Tibial nerve (tissue), 4 donors: ENCODE measurements at regions not wholly inside any gene's neighbourhood (a gene's known extent, or its start where the extent isn't known, plus 50 kb on each side); places are given as distances from the start of the nearest gene placed in this dataset.

Source experiments
- DNase-seq, 2 donors: peaks; one replicate each; pipeline ENCODE4 v3.0.0-alpha.2; 2019; ENCODE audit warnings: low spot score in 2 of 2
- H3K27ac ChIP-seq, 4 donors: fragments of 200-600 bp; sonication (generic) in 3 of 4; one replicate each; pipeline ENCODE4 v1.5.1; 2017 to 2019; ENCODE audit warnings: mild to moderate bottlenecking in 1 of 4
- H3K27me3 ChIP-seq, 2 donors: fragments of 200-600 bp; sonication (generic) in 1 of 2; one replicate each; pipeline versions ENCODE4 v1.5.1 to v1.6.0; 2017 to 2019
- H3K36me3 ChIP-seq, 3 donors: fragments of 200-600 bp; sonication (generic); one replicate each; pipeline ENCODE4 v1.5.1; 2018 to 2019
- H3K4me1 ChIP-seq, 4 donors: fragments of 200-600 bp; sonication (generic) in 3 of 4; one replicate each; pipeline ENCODE4 v1.5.1; 2017 to 2019
- H3K4me3 ChIP-seq, 4 donors: fragments of 200-600 bp; sonication (generic) in 3 of 4; one replicate each; pipeline ENCODE4 v1.5.1; 2017 to 2019; ENCODE audit warnings: mild to moderate bottlenecking in 1 of 4, moderate library complexity in 1 of 4
- H3K9me3 ChIP-seq, 4 donors: fragments of 200-600 bp; sonication (generic) in 3 of 4; one replicate each; pipeline ENCODE4 v1.5.1; 2017 to 2019
- EP300 ChIP-seq, 2 donors: sonication (generic); formaldehyde crosslinking; IDR thresholded peaks; one replicate each; pipeline ENCODE4 v1.6.1; 2017; ENCODE audit warnings: antibody characterized with exemption in 2 of 2, mild to moderate bottlenecking in 1 of 2
- POLR2A ChIP-seq, 2 donors: fragments of 450-650 bp; IDR thresholded peaks; one replicate each; pipeline ENCODE4 v1.6.1; 2017; ENCODE audit warnings: antibody characterized with exemption in 2 of 2, mild to moderate bottlenecking in 2 of 2, moderate library complexity in 2 of 2
- WGBS, 2 donors: methylation state at CpG; one replicate each; pipeline ENCODE4 v1.1.5; 2018; 5-methylcytosine and 5-hydroxymethylcytosine counted together
- TF ChIP-seq, protein P1 (sequence below), 5 experiments: fragments of 200-600 bp in 3 of 5; fragments of 450-650 bp in 2 of 5; sonication (generic) in 3 of 5; IDR thresholded peaks; one replicate each; pipeline ENCODE4 v1.5.1; 2016 to 2019; ENCODE audit warnings: antibody characterized with exemption in 5 of 5, mild to moderate bottlenecking in 3 of 5, moderate library complexity in 2 of 5

DNA sequence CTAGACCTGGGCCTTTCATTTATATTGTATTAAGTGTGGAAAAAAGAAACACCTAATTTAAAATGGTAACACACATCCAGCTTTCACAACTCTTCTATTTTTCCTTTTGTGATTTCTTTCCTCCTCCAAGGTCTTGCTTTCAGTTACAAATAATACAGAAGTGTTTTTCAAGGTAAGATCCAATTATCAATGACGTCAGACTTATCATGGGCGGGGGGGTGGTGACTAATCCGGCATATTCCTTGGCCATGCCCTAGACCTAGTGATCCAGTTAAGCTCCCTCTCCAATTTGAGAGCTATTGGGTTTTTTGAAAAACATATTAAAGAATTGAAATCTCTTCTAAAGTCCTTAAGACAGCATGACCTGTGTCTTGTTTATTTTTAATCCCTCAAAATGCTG lies 669.9 kb upstream of the NR5A2 start:
- WGBS, 2 donors = 83 to 90% methylated on average over 3 of the region's 3 CpGs
- H3K27me3 ChIP-seq = no peaks in the 10 kb centered on the region
- TF ChIP-seq, protein P1, sequence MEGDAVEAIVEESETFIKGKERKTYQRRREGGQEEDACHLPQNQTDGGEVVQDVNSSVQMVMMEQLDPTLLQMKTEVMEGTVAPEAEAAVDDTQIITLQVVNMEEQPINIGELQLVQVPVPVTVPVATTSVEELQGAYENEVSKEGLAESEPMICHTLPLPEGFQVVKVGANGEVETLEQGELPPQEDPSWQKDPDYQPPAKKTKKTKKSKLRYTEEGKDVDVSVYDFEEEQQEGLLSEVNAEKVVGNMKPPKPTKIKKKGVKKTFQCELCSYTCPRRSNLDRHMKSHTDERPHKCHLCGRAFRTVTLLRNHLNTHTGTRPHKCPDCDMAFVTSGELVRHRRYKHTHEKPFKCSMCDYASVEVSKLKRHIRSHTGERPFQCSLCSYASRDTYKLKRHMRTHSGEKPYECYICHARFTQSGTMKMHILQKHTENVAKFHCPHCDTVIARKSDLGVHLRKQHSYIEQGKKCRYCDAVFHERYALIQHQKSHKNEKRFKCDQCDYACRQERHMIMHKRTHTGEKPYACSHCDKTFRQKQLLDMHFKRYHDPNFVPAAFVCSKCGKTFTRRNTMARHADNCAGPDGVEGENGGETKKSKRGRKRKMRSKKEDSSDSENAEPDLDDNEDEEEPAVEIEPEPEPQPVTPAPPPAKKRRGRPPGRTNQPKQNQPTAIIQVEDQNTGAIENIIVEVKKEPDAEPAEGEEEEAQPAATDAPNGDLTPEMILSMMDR (IDR thresholded peaks at IDR 0.05) = no peak
- TF ChIP-seq POLR2A (IDR thresholded peaks at IDR 0.05) (no peak), EP300 (IDR thresholded peaks at IDR 0.05) (no peak)
- no peak overlapping the region for H3K4me3 ChIP-seq
- no peaks in the 10 kb centered on the region for H3K36me3 ChIP-seq
- H3K9me3 ChIP-seq = no peaks in the 10 kb centered on the region
- no peak for DNase-seq
- H3K27ac ChIP-seq = no peak overlapping the region
- no peaks in the 10 kb centered on the region for H3K4me1 ChIP-seq

DNA sequence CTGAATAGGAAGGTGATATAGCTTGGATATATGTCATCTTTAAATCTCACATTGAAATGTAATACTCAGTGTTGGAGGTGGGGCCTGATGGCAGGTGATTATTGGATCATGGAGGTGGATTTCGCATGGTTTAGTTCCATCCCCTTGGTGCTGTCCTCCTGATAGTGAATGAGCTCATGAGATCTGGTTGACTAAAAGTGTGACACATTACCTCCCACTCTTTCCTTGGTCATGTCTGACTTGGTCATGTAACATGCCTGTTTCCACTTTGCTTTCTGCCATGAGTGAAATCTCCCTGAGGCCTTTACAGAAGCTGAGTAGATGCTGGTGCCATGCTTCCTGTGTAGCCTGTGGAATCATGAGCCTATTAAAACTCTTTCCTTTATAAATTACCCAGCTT lies 664.5 kb upstream of the NR5A2 start:
- WGBS, 2 donors = 100% methylated on average over 1 of the region's 1 CpG
- no peaks in the 10 kb centered on the region for H3K36me3 ChIP-seq
- DNase-seq = no peak
- TF ChIP-seq POLR2A (IDR thresholded peaks at IDR 0.05) = no peak
- no peak for TF ChIP-seq EP300 (IDR thresholded peaks at IDR 0.05)
- TF ChIP-seq, protein P1 (IDR thresholded peaks at IDR 0.05) = no peak
- H3K4me1 ChIP-seq = no peaks in the 10 kb centered on the region
- no peak overlapping the region for H3K27ac ChIP-seq
- H3K9me3 ChIP-seq = no peaks in the 10 kb centered on the region
- H3K4me3 ChIP-seq = no peak overlapping the region
- no peaks in the 10 kb centered on the region for H3K27me3 ChIP-seq

DNA sequence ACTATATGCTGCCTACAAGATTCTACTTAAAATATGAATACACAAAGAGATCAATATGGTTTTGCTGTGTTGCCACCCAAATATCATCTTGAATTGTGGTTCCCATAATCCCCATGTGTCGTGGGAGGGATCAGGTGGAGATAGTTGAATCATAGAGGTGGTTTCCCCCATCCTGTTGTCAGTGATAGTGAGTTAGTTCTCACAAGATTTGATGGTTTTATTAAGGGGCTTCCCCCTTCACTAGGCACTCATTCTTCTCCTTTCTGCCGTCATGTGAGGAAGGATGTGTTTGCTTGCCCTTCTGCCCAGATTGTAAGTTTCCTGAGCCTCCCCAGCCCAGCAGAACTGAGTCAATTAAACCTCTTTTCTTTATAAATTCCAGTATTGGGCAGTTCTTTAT lies 654.4 kb upstream of the NR5A2 start:
- 51 to 72% methylated on average over 2 of the region's 2 CpGs for WGBS, 2 donors
- H3K27me3 ChIP-seq = no peaks in the 10 kb centered on the region
- H3K4me3 ChIP-seq = no peak overlapping the region
- no peak for DNase-seq
- no peaks in the 10 kb centered on the region for H3K9me3 ChIP-seq
- no peak overlapping the region for H3K27ac ChIP-seq
- TF ChIP-seq, protein P1 (IDR thresholded peaks at IDR 0.05) = no peak
- TF ChIP-seq EP300 (IDR thresholded peaks at IDR 0.05) = no peak
- H3K4me1 ChIP-seq = no peaks in the 10 kb centered on the region
- H3K36me3 ChIP-seq = no peaks in the 10 kb centered on the region

DNA sequence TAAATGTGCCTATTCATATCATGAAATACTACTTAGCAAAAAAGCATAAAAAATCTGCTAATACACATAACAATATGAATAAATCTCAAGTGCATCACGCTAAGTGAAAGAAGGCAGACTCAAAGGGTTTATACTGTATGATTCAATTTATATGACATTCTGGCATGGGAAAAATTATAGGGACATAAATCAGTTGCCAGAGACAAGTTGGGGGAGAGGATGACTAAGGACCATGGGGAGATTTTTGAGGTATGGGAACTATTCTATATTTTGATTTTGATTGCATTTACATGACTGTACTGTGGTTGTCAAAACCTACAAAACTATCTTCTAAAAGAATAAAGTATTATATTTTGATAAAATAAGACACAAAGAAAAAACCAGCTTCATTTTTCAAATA lies 650.3 kb upstream of the NR5A2 start:
- Histone ChIP-seq H3K4me3 (no peak overlapping the region), H3K36me3 (no peaks in the 10 kb centered on the region), H3K9me3 (no peaks in the 10 kb centered on the region), H3K4me1 (no peaks in the 10 kb centered on the region), H3K27me3 (no peaks in the 10 kb centered on the region), H3K27ac (no peak overlapping the region)
- DNase-seq = no peak
- TF ChIP-seq EP300 (IDR thresholded peaks at IDR 0.05) (no peak), POLR2A (IDR thresholded peaks at IDR 0.05) (no peak)
- TF ChIP-seq, protein P1 (IDR thresholded peaks at IDR 0.05) = no peak
- WGBS, 2 donors = 84 to 88% methylated on average over 1 of the region's 1 CpG

DNA sequence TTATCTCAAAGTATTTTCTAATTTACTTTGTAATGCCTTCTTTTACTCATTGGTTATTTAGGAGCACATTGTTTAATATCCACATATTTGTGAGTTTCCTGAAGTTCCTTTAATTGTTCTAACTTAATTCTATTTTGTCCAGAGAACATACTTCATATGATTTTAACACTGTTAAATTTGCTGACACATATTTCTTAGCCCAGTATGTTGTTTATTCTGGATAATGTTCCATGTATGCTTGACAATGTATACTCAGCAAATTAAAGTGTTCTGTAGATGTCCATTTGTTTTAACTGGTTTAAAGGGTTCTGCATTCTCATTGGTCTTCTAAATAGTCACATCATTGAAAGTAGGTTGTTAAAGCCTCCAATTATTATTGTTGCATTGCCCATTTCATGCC lies 643.7 kb upstream of the NR5A2 start:
- TF ChIP-seq, protein P1 (IDR thresholded peaks at IDR 0.05) = no peak
- TF ChIP-seq POLR2A (IDR thresholded peaks at IDR 0.05) (no peak), EP300 (IDR thresholded peaks at IDR 0.05) (no peak)
- H3K4me3 ChIP-seq = no peak overlapping the region
- H3K4me1 ChIP-seq = no peaks in the 10 kb centered on the region
- H3K27ac ChIP-seq = no peak overlapping the region
- no peaks in the 10 kb centered on the region for H3K9me3 ChIP-seq
- DNase-seq = no peak
- H3K36me3 ChIP-seq = no peaks in the 10 kb centered on the region
- H3K27me3 ChIP-seq = no peaks in the 10 kb centered on the region
